Calu3 (cell line): ENCODE measurements at regions not wholly inside any gene's neighbourhood (a gene's known extent, or its start where the extent isn't known, plus 50 kb on each side); places are given as distances from the start of the nearest gene placed in this dataset.

Experiments
- BruUV-seq: library from RNA; stranded (reverse); fragments of 400-500 nt; replicated peaks from 2 replicates; lab custom pipeline; 2021; lab: Mats Ljungman, UMichigan
- CTCF ChIA-PET: fragments of 300-600 bp; sonication (Branson Sonifier 250); formaldehyde crosslinking; loops from one replicate; lab custom pipeline; 2022; ENCODE audit warnings: antibody characterized with exemption; lab: Charles Lee
- DNase-seq: peaks from one replicate; pipeline ENCODE4 v3.0.0; 2022
- H3K27ac Mint-ChIP-seq: one replicate; pipeline ENCODE4 v1.8.0; 2022; ENCODE audit warnings: mixed read lengths; ENCODE audit not compliant: unreplicated experiment
- H3K27me3 Mint-ChIP-seq: one replicate; pipeline ENCODE4 v1.8.0; 2022; ENCODE audit warnings: mixed read lengths; ENCODE audit not compliant: unreplicated experiment
- H3K36me3 Mint-ChIP-seq: one replicate; pipeline ENCODE4 v1.8.0; 2022; ENCODE audit warnings: mild to moderate bottlenecking, moderate library complexity, mixed read lengths; ENCODE audit not compliant: insufficient read depth, unreplicated experiment
- H3K4me1 Mint-ChIP-seq: one replicate; pipeline ENCODE4 v1.8.0; 2022; ENCODE audit warnings: mild to moderate bottlenecking, low read depth, mixed read lengths; ENCODE audit not compliant: unreplicated experiment
- H3K4me3 Mint-ChIP-seq: one replicate; pipeline ENCODE4 v1.8.0; 2022; ENCODE audit warnings: mild to moderate bottlenecking, low read depth, moderate library complexity, mixed read lengths; ENCODE audit not compliant: unreplicated experiment
- H3K9me3 Mint-ChIP-seq: one replicate; pipeline ENCODE4 v1.8.0; 2022; ENCODE audit warnings: low read depth, mixed read lengths; ENCODE audit not compliant: unreplicated experiment
- CTCF ChIP-seq: fragments of 200-600 bp; IDR thresholded peaks from one replicate; pipeline ENCODE4 v1.8.0; 2022; ENCODE audit warnings: antibody characterized with exemption; ENCODE audit not compliant: unreplicated experiment
- intact Hi-C: fragments of 100-400 bp; cut with micrococcal nuclease; formaldehyde crosslinking; loops from one replicate; pipeline ENCODE4 v1.10.0; 2022; ENCODE audit not compliant: unreplicated experiment

GRCh38 chr11:90756617-90757016 is 533.8 kb upstream of the CHORDC1 start:
- Mint-ChIP-seq H3K4me1 (no peaks in the 10 kb centered on the region), H3K9me3 (no peaks in the 10 kb centered on the region), H3K27ac (no peak overlapping the region), H3K4me3 (no peak overlapping the region), H3K36me3 (no peaks in the 10 kb centered on the region), H3K27me3 (no peaks in the 10 kb centered on the region)
- TF ChIP-seq CTCF, result no peak
- no TSS peak for BruUV-seq
- no peak for DNase-seq
- intact Hi-C loops, result no loop called here
- CTCF ChIA-PET, result no interaction called here

- no peak overlapping the region for H3K4me3 Mint-ChIP-seq
- H3K27ac Mint-ChIP-seq, result no peak overlapping the region
- H3K36me3 Mint-ChIP-seq, result no peaks in the 10 kb centered on the region
- intact Hi-C loops, result no loop called here
- no TSS peak for BruUV-seq
- H3K27me3 Mint-ChIP-seq, result no peaks in the 10 kb centered on the region
- no peak for TF ChIP-seq CTCF
- no peak for DNase-seq
- CTCF ChIA-PET, result no interaction called here
- peaks cover 11% of the 10 kb centered on the region for H3K4me1 Mint-ChIP-seq
- peaks cover 3% of the 10 kb centered on the region for H3K9me3 Mint-ChIP-seq
Observed at GRCh38 chr11:90753546-90753945, 530.7 kb upstream of the CHORDC1 start.

- Mint-ChIP-seq H3K27ac (peak overlapping the region; percentile 59), H3K36me3 (no peaks in the 10 kb centered on the region), H3K4me1 (peaks cover 20% of the 10 kb centered on the region), H3K4me3 (no peak overlapping the region), H3K27me3 (no peaks in the 10 kb centered on the region), H3K9me3 (peaks cover 6% of the 10 kb centered on the region)
- no peak for DNase-seq
- intact Hi-C loops, result no loop called here
- BruUV-seq, result no TSS peak
- no peak for TF ChIP-seq CTCF
- CTCF ChIA-PET, result no interaction called here
Observed at GRCh38 chr11:90747057-90747456, 524.2 kb upstream of the CHORDC1 start.

- intact Hi-C loops, result no loop called here
- Mint-ChIP-seq H3K4me1 (peaks cover 8% of the 10 kb centered on the region), H3K9me3 (peaks cover 4% of the 10 kb centered on the region), H3K36me3 (no peaks in the 10 kb centered on the region), H3K4me3 (no peak overlapping the region), H3K27me3 (no peaks in the 10 kb centered on the region), H3K27ac (no peak overlapping the region)
- no TSS peak for BruUV-seq
- CTCF ChIA-PET, result no interaction called here
- TF ChIP-seq CTCF, result no peak
- no peak for DNase-seq
Observed at GRCh38 chr11:90744169-90744568, 521.3 kb upstream of the CHORDC1 start.
